Osteocyte (in vitro differentiated cells): ENCODE measurements at regions not wholly inside any gene's neighbourhood (a gene's known extent, or its start where the extent isn't known, plus 50 kb on each side); places are given as distances from the start of the nearest gene placed in this dataset.
A peak's percentile ranks its signal among the peaks of the same experiment; 100 is the strongest.

ENCODE experiments used
- DNase-seq: peaks from one replicate; pipeline ENCODE4 v3.0.0; 2021; ENCODE audit warnings: mixed read lengths; ENCODE audit not compliant: unreplicated experiment; ENCODE audit errors: extremely low spot score
- H3K27ac Mint-ChIP-seq: one replicate; pipeline ENCODE4 v1.8.0; 2021; ENCODE audit warnings: mild to moderate bottlenecking, mixed read lengths; ENCODE audit not compliant: unreplicated experiment
- H3K27me3 Mint-ChIP-seq: one replicate; pipeline ENCODE4 v1.8.0; 2021; ENCODE audit warnings: mixed read lengths; ENCODE audit not compliant: unreplicated experiment
- H3K36me3 Mint-ChIP-seq: one replicate; pipeline ENCODE4 v1.8.0; 2021; ENCODE audit warnings: mixed read lengths; ENCODE audit not compliant: unreplicated experiment
- H3K4me1 Mint-ChIP-seq: one replicate; pipeline ENCODE4 v1.8.0; 2021; ENCODE audit warnings: mixed read lengths; ENCODE audit not compliant: unreplicated experiment
- H3K4me3 Mint-ChIP-seq: one replicate; pipeline ENCODE4 v1.8.0; 2021; ENCODE audit warnings: mild to moderate bottlenecking, moderate library complexity, mixed read lengths; ENCODE audit not compliant: unreplicated experiment
- H3K9me3 Mint-ChIP-seq: one replicate; pipeline ENCODE4 v1.8.0; 2021; ENCODE audit warnings: mixed read lengths; ENCODE audit not compliant: unreplicated experiment
- TF ChIP-seq, protein P1 (sequence below): fragments of 200-600 bp; sonication (generic); IDR thresholded peaks from 2 replicates; pipeline ENCODE4 v1.5.0; 2021; ENCODE audit warnings: antibody characterized with exemption, mild to moderate bottlenecking, moderate library complexity

DNA sequence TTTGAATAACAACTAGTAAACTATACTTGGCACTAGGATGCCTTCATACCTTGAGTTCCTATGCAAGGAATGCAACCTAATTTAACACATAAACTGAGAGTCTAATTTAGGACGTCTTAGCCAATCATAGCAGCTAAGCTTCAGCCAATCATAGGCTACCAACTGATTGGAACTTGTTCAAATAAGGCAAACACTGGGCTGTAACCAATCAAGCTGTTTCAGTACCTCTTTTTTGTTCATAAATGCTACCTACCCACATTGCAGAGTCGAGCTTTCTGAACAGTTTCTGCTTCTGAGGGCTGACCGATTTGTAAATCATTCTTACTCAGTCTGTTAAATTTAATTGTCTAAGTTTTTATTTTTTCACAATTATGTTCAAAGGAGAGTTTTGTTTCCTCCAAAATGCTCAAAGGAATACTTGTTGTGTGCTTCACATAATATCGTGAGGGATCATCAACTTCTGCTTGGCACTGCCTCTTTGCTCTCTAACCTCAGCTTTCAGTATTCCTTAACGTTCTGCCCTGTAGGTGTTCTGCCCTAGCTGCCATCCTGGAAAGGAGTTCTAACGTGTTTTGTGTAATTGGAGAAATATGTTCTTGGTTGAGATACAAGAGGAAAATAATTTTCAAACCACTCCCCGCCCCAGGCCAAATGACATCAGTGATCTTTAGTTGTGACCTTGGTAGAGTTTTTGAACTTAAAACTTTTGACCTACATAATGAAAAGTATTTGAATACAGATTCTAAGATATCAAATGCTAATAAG is 380.4 kb upstream of the MIS18BP1 start:
- H3K4me3 Mint-ChIP-seq = no peak overlapping the region
- peaks cover 4% of the 10 kb centered on the region for H3K36me3 Mint-ChIP-seq
- DNase-seq = no peak
- peaks cover 8% of the 10 kb centered on the region for H3K4me1 Mint-ChIP-seq
- H3K27me3 Mint-ChIP-seq = peaks cover 6% of the 10 kb centered on the region
- no peak overlapping the region for H3K27ac Mint-ChIP-seq
- TF ChIP-seq, protein P1, sequence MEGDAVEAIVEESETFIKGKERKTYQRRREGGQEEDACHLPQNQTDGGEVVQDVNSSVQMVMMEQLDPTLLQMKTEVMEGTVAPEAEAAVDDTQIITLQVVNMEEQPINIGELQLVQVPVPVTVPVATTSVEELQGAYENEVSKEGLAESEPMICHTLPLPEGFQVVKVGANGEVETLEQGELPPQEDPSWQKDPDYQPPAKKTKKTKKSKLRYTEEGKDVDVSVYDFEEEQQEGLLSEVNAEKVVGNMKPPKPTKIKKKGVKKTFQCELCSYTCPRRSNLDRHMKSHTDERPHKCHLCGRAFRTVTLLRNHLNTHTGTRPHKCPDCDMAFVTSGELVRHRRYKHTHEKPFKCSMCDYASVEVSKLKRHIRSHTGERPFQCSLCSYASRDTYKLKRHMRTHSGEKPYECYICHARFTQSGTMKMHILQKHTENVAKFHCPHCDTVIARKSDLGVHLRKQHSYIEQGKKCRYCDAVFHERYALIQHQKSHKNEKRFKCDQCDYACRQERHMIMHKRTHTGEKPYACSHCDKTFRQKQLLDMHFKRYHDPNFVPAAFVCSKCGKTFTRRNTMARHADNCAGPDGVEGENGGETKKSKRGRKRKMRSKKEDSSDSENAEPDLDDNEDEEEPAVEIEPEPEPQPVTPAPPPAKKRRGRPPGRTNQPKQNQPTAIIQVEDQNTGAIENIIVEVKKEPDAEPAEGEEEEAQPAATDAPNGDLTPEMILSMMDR = no peak
- peaks cover 5% of the 10 kb centered on the region for H3K9me3 Mint-ChIP-seq

DNA sequence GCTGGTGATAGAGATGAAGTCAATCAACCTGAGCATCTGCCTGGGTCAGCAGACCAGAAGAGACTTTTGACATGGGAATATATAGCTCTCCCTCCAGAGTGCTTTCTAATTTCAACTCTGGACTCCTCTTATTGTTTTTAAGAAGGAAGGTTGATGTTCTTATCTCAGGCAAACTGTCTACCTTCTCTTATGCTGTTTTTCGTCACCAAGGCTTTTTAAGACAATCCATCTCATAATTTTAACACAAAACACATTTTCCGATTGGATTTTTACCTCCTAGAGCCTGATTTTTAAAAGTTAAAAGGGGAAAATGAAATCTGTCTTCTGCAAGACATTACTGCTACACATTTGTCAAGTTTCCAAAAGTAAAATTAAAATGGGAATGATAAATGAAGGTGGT is 368.7 kb upstream of the MIS18BP1 start:
- Mint-ChIP-seq H3K36me3 (no peaks in the 10 kb centered on the region), H3K4me3 (no peak overlapping the region), H3K9me3 (no peaks in the 10 kb centered on the region), H3K27ac (no peak overlapping the region), H3K4me1 (no peaks in the 10 kb centered on the region), H3K27me3 (peaks cover 22% of the 10 kb centered on the region)
- TF ChIP-seq, protein P1 = no peak
- no peak for DNase-seq

DNA sequence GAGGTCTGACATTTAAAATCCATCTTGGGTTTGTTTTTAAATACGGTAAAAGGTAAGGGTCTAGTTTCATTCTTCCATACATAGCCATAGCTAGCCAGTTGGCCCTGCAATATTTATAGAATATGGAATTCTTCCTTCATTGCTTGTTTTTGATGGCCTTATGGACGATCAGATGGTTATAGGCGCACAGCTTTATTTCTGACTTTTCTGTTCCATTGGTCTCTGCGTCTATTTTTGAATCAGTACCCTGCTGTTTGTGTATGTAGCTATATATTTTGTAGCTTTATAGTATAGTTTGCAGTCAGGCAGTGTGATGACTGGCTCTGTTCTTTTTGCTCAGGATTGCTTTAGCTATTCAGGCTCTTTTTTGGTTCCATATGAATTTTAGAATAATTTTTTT is 366.8 kb upstream of the MIS18BP1 start:
- no peaks in the 10 kb centered on the region for H3K36me3 Mint-ChIP-seq
- no peak overlapping the region for H3K27ac Mint-ChIP-seq
- TF ChIP-seq, protein P1 = no peak
- H3K9me3 Mint-ChIP-seq = no peaks in the 10 kb centered on the region
- H3K4me1 Mint-ChIP-seq = no peaks in the 10 kb centered on the region
- DNase-seq = no peak
- no peak overlapping the region for H3K4me3 Mint-ChIP-seq
- peaks cover 17% of the 10 kb centered on the region for H3K27me3 Mint-ChIP-seq

DNA sequence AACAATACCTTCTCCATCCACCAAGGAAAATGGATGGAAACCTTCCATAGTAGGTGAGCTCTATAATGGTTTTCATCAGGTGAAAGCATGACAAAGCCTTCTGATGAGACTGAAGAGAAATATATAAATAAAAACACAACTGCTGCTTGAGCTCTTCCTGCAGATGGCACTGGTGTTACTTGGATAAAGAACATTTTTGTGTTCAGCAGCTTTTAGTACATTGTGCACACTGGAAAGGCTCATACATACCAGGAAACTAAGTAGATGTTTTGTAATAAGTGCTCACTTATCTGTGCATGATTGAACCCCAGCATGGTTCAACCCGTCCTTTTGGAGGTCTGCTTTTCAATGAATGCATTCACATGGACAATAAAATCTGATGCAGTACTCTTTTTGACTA is 357.3 kb upstream of the MIS18BP1 start:
- Mint-ChIP-seq H3K27me3 (no peaks in the 10 kb centered on the region), H3K4me1 (no peaks in the 10 kb centered on the region), H3K36me3 (no peaks in the 10 kb centered on the region), H3K27ac (no peak overlapping the region), H3K9me3 (no peaks in the 10 kb centered on the region), H3K4me3 (no peak overlapping the region)
- TF ChIP-seq, protein P1 = peak; percentile 82
- no peak for DNase-seq

DNA sequence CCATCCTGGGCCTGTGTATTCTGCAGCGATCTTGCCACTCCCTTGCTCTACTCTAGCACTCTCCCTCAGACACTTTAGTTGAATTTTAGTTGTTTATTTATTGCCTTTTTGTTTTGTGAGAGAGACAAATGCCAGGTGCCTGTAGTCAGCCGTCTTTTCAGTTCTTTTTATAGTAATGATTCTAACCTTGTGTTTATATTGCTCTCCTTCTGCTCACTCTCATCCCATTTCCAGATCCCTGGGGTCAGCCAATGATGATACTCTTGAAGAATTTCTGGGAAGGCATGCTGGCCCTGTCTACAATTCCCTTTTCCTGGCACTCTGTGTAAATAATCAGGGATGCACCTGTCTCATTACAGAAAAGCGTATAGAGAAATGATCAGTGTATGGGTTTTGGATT is 334.1 kb upstream of the MIS18BP1 start:
- TF ChIP-seq, protein P1 = no peak
- H3K36me3 Mint-ChIP-seq = no peaks in the 10 kb centered on the region
- H3K4me3 Mint-ChIP-seq = no peak overlapping the region
- peaks cover 2% of the 10 kb centered on the region for H3K27me3 Mint-ChIP-seq
- H3K4me1 Mint-ChIP-seq = no peaks in the 10 kb centered on the region
- peaks cover 3% of the 10 kb centered on the region for H3K9me3 Mint-ChIP-seq
- DNase-seq = no peak
- H3K27ac Mint-ChIP-seq = no peak overlapping the region
